ENCODE measurements at regions not wholly inside any gene's neighbourhood (a gene's known extent, or its start where the extent isn't known, plus 50 kb on each side); places are given as distances from the start of the nearest gene placed in this dataset.

GRCh38 chr12:131591136-131591535 is 119.8 kb upstream of the SFSWAP start:
- TF ChIP-seq CTCF (IDR thresholded peaks at IDR 0.05 in 4 of 5, conservative IDR thresholded peaks at IDR 0.05 in 1 of 5) (no peak), POLR2A (IDR thresholded peaks at IDR 0.05) (no peak)

Data from gastrocnemius medialis (tissue), 4 donors.